ENCODE measurements at regions not wholly inside any gene's neighbourhood (a gene's known extent, or its start where the extent isn't known, plus 50 kb on each side); places are given as distances from the start of the nearest gene placed in this dataset.

DNA sequence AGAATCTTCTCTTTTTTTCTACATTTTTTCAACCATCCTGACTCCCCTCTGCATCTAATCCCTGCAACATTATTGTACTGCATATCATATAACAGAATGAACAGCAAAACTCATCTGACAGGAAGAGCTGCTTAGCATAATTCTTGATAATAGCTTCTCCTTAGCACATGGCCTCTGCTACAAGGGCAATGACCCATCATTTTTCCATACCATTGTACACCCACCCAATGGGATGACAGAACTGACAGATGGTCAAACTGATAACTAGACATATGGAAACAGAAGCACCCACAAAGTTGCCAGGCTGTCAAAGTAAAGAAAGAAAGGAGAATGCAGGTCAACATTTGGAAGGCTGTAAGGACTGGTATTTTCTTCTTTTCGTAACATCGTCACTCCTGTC is 390.4 kb upstream of the USP15 start:
- Histone ChIP-seq H3K4me2 (ENCODE audit: insufficient read depth in 1 of 2, low read depth in 2 of 2, low read length in 2 of 2) (no peak overlapping the region), H3K36me3 (ENCODE audit: control insufficient read depth in 2 of 4, insufficient read depth in 4 of 4, low read length in 3 of 4) (no peaks in the 10 kb centered on the region), H2BK5ac (ENCODE audit: low read depth, low read length) (no peak overlapping the region), H4K91ac (replicated peaks; ENCODE audit: insufficient read length, low read length) (no peak overlapping the region), H3K9me3 (ENCODE audit: insufficient read depth in 2 of 2, low read depth in 1 of 2, low read length in 1 of 2) (no peaks in the 10 kb centered on the region), H4K8ac (ENCODE audit: extremely low read depth, insufficient read depth, low read length) (no peak overlapping the region), H3K27ac (ENCODE audit: low read depth, low read length) (no peak overlapping the region), H3K4ac (replicated peaks; ENCODE audit: insufficient read length, low read depth, low read length) (no peak overlapping the region), H4K5ac (ENCODE audit: insufficient read length, low read depth, low read length) (no peak overlapping the region), H3K4me1 (replicated peaks in 1 of 4; ENCODE audit: control insufficient read depth in 3 of 4, insufficient read depth in 4 of 4, low read length in 3 of 4) (no peaks in the 10 kb centered on the region), H3K56ac (replicated peaks; ENCODE audit: insufficient read length, low read depth, low read length) (no peak overlapping the region), H3K23ac (ENCODE audit: insufficient read length) (no peak overlapping the region), H3K18ac (ENCODE audit: extremely low read depth, low read length) (no peak overlapping the region), H3K23me2 (ENCODE audit: low read depth, low read length) (no peaks in the 10 kb centered on the region), H2BK15ac (ENCODE audit: low read length) (no peak overlapping the region), H4K20me1 (replicated peaks in 1 of 2; ENCODE audit: control insufficient read depth in 1 of 2, insufficient read depth in 2 of 2, low read length in 2 of 2) (no peaks in the 10 kb centered on the region), H3K27me3 (replicated peaks in 1 of 4; ENCODE audit: control insufficient read depth in 3 of 4, extremely low read depth in 1 of 4, insufficient read depth in 3 of 4, low read length in 3 of 4) (peaks cover 0 to 1% (median 0%) of the 10 kb centered on the region in 4 experiments; a peak in 1 of 7 replicates), H3K4me3 (ENCODE audit: extremely low read depth in 1 of 4, insufficient read depth in 2 of 4, low read depth in 3 of 4, low read length in 4 of 4) (no peak overlapping the region), H2AK5ac (ENCODE audit: low read depth, low read length) (no peak overlapping the region), H3K9ac (replicated peaks in 1 of 4; ENCODE audit: extremely low read depth in 1 of 4, low read depth in 3 of 4, low read length in 3 of 4) (no peak overlapping the region), H3K14ac (ENCODE audit: insufficient read length) (no peak overlapping the region), H3K79me2 (ENCODE audit: control insufficient read depth in 1 of 2, insufficient read depth in 2 of 2, low read length in 2 of 2) (no peaks in the 10 kb centered on the region), H3K79me1 (ENCODE audit: low read depth, low read length) (no peaks in the 10 kb centered on the region), H2BK12ac (ENCODE audit: low read depth, low read length) (no peak overlapping the region), H2BK120ac (replicated peaks; ENCODE audit: low read depth, low read length) (no peak overlapping the region), H2AFZ (ENCODE audit: low read length) (no peak overlapping the region), H2BK20ac (ENCODE audit: low read length) (no peak overlapping the region)
- WGBS, 2 experiments (ENCODE audit: extremely low coverage in 1 of 2, insufficient coverage in 1 of 2, insufficient read length in 1 of 2, insufficient replicate concordance in 2 of 2, low coverage in 1 of 2, low lambda C conversion rate in 2 of 2, missing lambda C conversion rate in 1 of 2) = 89% methylated on average over 2 of the region's 2 CpGs; no CpG with 5 or more reads in 1 of the 2 experiments
- ChIA-PET CTCF (ENCODE audit: partially characterized antibody) (interaction anchor here (0.5 kb wide), 1 partner anchor 1134 kb away, joined by 3 read pairs; no protein-coding TSS in a partner anchor), POLR2A (ENCODE audit: partially characterized antibody) (no interaction called here)
- FAIRE-seq (no peak), DNase-seq (ENCODE audit: low read depth in 1 of 2, low spot score in 2 of 2) (no peak)
- TF ChIP-seq USF2 (IDR thresholded peaks at IDR 0.05; ENCODE audit: low read length) = no peak
- no peak for TF ChIP-seq EGR1 (IDR thresholded peaks at IDR 0.05; ENCODE audit: borderline replicate concordance, low read depth, low read length)
- TF ChIP-seq, protein P1, sequence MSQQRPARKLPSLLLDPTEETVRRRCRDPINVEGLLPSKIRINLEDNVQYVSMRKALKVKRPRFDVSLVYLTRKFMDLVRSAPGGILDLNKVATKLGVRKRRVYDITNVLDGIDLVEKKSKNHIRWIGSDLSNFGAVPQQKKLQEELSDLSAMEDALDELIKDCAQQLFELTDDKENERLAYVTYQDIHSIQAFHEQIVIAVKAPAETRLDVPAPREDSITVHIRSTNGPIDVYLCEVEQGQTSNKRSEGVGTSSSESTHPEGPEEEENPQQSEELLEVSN (IDR thresholded peaks at IDR 0.05) = no peak
- TF ChIP-seq SIN3A (conservative IDR thresholded peaks at IDR 0.05 in 1 of 2, IDR thresholded peaks at IDR 0.05 in 1 of 2; ENCODE audit: low read depth in 1 of 2, low read length in 2 of 2) = no peak
- TF ChIP-seq RBBP5 (IDR thresholded peaks at IDR 0.05; ENCODE audit: borderline replicate concordance, low read depth, low read length) = no peak
- TF ChIP-seq NANOG (IDR thresholded peaks at IDR 0.05; ENCODE audit: insufficient read depth, low read depth, low read length, poor library complexity, severe bottlenecking) = no peak
